Stomach smooth muscle (tissue), 2 donors: ENCODE measurements at regions not wholly inside any gene's neighbourhood (a gene's known extent, or its start where the extent isn't known, plus 50 kb on each side); places are given as distances from the start of the nearest gene placed in this dataset.
"Not testable (repeated sequence)": the region's sequence is repeated elsewhere in the genome, so short reads cannot be mapped to it uniquely, and the experiment has no call there.

ENCODE experiments used
- H3K27ac ChIP-seq: one replicate; pipeline ENCODE4 v1.7.0; 2013; ENCODE audit warnings: mild to moderate bottlenecking, low read length, inconsistent platforms
- H3K27me3 ChIP-seq, 2 donors: one replicate each; pipeline ENCODE4 v1.7.0; 2013; ENCODE audit warnings: low read length in 2 of 2; ENCODE audit not compliant: insufficient read depth in 2 of 2, control insufficient read depth in 1 of 2
- H3K36me3 ChIP-seq, 2 donors: one replicate each; pipeline ENCODE4 v1.7.0; 2013; ENCODE audit warnings: low read length in 2 of 2; ENCODE audit not compliant: control insufficient read depth in 2 of 2, insufficient read depth in 2 of 2
- H3K4me1 ChIP-seq: one replicate; pipeline ENCODE4 v1.7.0; 2013; ENCODE audit warnings: low read length; ENCODE audit not compliant: control insufficient read depth, insufficient read depth
- H3K4me3 ChIP-seq, 2 donors: one replicate each; pipeline ENCODE4 v1.7.0; 2013; ENCODE audit warnings: low read length in 2 of 2
- H3K9ac ChIP-seq, 2 donors: one replicate each; pipeline ENCODE4 v1.7.0; 2013; ENCODE audit warnings: low read length in 2 of 2, mild to moderate bottlenecking in 1 of 2
- H3K9me3 ChIP-seq, 2 donors: one replicate each; pipeline ENCODE4 v1.7.0; 2013; ENCODE audit warnings: low read length in 2 of 2; ENCODE audit not compliant: control insufficient read depth in 2 of 2
- donor health status: healthy.
- donor health status: Pancreatic carcinoma.

DNA sequence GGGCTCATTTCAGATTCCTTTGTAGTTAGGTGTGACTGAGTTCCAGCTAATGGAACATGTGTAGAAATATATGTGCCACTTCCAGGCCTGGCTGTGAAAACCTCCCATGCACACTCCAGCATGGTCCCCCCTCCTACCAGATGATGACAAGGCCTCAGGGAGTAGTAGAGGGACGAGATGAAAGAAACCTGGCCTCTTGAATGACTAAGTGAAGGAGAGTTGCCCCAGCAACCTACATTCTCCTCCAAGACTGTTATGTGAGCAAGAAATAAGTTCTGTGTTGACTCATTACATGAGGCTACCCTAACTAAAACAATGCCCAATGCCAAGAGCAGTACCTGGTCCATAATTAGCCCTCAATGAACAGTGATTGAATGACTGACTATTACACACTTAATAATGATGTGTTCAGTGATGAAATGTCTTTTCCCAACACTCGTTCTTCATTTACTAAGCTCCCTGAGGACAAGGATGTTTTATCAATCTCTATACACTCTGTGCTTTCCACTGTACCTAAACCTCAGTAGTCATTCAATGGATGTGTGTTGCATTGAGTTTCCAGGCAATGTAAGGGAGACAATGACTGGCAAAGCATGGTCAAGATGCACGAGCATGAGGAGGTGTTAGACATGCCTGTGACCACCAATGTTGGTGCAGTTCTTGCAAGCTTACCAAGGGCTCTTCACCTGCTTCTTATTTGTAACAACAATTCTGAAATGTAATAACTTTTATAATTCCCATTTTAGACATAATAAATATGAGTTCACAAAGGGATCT lies 62.0 kb upstream of the BCL6 start:
- Histone ChIP-seq H3K9ac (no peak overlapping the region), H3K4me1 (peaks cover 8% of the 10 kb centered on the region), H3K27ac (no peak overlapping the region), H3K36me3 (no peaks in the 10 kb centered on the region), H3K9me3 (no peaks in the 10 kb centered on the region), H3K4me3 (no peak overlapping the region), H3K27me3 (no peaks in the 10 kb centered on the region)

- no peak overlapping the region for H3K27ac ChIP-seq
Observed at GRCh38 chr3:187808527-187808895, 63.2 kb upstream of the BCL6 start.

DNA sequence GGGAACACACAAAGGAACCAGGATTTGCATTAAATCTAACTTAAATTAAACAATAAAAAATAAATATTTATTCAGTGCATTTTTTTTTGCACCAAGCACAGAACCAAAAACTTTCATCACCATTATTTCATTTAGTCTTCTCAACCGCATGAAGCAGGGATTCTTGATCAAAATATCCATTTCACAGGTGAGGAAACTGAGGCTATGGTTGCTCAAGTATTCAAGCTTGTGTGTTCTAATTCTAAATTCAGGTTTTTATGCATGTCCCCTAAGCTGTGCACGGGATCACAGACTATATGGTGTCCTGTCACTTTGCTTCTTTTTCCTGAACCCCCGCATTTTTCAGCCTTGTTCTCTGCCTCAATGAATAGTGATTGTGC lies 64.3 kb upstream of the BCL6 start:
- Histone ChIP-seq H3K9ac (no peak overlapping the region), H3K4me3 (no peak overlapping the region), H3K4me1 (peaks cover 8% of the 10 kb centered on the region), H3K9me3 (no peaks in the 10 kb centered on the region), H3K27ac (no peak overlapping the region), H3K36me3 (no peaks in the 10 kb centered on the region), H3K27me3 (no peaks in the 10 kb centered on the region)

More at GRCh38 chr3:187808527-187808895, 63.2 kb upstream of the BCL6 start:
- no peaks in the 10 kb centered on the region for H3K9me3 ChIP-seq
- H3K36me3 ChIP-seq = no peaks in the 10 kb centered on the region
- peaks cover 8% of the 10 kb centered on the region for H3K4me1 ChIP-seq
- H3K9ac ChIP-seq = no peak overlapping the region
- no peaks in the 10 kb centered on the region for H3K27me3 ChIP-seq
- H3K4me3 ChIP-seq = no peak overlapping the region

- Histone ChIP-seq H3K27me3 (no peaks in the 10 kb centered on the region), H3K4me3 (no peak overlapping the region), H3K9me3 (no peaks in the 10 kb centered on the region), H3K36me3 (no peaks in the 10 kb centered on the region), H3K27ac (no peak overlapping the region), H3K4me1 (peaks cover 8% of the 10 kb centered on the region), H3K9ac (no peak overlapping the region)
Observed at GRCh38 chr3:187810021-187810446, 64.8 kb upstream of the BCL6 start.

DNA sequence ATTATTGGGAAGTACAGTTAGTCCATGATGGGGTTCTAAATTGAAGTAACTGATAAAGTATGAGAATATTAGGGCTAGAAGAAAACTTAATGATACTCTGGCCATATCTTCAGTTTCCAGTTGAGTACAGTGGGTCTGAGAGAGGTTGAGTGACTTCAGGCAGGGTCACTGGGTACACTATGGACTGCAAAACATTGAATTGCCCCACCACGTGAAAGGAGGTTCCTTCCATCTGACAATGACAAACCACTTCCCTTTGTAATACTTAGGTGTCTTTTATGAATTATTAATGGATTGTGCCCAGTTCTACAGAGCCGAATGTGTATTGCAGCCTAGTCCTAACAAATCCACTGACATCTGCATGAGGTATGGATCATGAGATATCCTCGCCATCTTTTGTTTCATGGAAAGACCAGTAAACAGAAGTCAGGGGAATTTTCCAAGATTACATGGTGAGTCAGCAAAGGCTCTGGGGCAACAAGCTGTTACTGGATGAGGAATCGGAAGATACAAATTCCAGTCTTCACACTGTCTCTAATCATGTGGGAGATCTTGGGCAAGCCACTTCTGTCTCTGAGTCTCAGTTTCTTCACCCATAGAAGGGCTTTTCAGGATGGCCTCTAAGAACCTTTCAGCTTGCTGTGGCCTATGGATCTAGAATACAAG lies 66.5 kb upstream of the BCL6 start:
- no peaks in the 10 kb centered on the region for H3K9me3 ChIP-seq
- no peaks in the 10 kb centered on the region for H3K36me3 ChIP-seq
- H3K27ac ChIP-seq = no peak overlapping the region
- no peaks in the 10 kb centered on the region for H3K27me3 ChIP-seq
- no peak overlapping the region for H3K9ac ChIP-seq
- peaks cover 8% of the 10 kb centered on the region for H3K4me1 ChIP-seq
- H3K4me3 ChIP-seq = no peak overlapping the region

DNA sequence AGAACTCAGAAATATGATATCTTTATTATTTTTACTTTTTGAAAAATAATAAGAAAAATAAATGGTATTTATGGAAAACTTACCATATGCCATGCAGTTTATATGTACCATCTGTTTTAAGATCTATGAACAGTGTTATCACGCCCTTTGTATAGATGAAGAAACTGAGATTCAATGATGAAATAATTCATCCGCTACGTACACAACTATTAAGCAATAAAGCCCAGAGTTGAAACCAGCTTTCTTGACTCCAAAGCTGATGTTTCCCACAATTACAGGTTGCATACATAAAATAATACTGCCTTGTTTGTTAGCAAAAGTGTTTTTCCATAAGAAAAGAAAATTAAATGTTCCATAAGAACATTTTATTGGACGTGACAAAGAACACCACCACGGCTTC lies 67.2 kb upstream of the BCL6 start:
- Histone ChIP-seq H3K36me3 (no peaks in the 10 kb centered on the region), H3K9ac (no peak overlapping the region), H3K4me1 (peaks cover 8% of the 10 kb centered on the region), H3K4me3 (no peak overlapping the region), H3K27ac (no peak overlapping the region), H3K9me3 (no peaks in the 10 kb centered on the region), H3K27me3 (no peaks in the 10 kb centered on the region)

GRCh38 chr3:187813198-187813597 lies 67.9 kb upstream of the BCL6 start:
- Histone ChIP-seq H3K4me3 (no peak overlapping the region), H3K36me3 (no peaks in the 10 kb centered on the region), H3K9ac (no peak overlapping the region), H3K9me3 (no peaks in the 10 kb centered on the region), H3K27ac (no peak overlapping the region), H3K27me3 (no peaks in the 10 kb centered on the region), H3K4me1 (peaks cover 8% of the 10 kb centered on the region)

DNA sequence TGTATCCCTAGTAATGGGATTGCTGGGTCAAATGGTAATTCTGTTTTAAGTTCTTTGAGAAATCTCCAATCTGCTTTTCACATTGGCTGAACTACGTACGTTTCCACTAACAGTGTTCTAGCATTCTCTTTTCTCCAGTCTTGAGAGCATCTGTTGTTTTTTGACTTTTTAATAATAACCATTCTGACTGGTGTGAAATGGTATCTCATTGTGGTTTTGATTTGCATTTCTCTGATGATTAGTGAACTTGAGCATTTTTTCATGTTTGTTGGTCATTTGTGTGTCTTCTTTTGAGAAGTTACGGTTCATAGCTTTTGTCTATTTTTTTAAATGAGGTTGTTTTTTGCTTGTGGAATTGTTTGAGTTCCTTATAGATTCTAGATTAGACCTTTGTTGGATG lies 72.5 kb upstream of the BCL6 start:
- H3K9me3 ChIP-seq, H3K4me3 ChIP-seq, H3K9ac ChIP-seq, H3K4me1 ChIP-seq, H3K27me3 ChIP-seq, H3K36me3 ChIP-seq, H3K27ac ChIP-seq: not testable (repeated sequence)

DNA sequence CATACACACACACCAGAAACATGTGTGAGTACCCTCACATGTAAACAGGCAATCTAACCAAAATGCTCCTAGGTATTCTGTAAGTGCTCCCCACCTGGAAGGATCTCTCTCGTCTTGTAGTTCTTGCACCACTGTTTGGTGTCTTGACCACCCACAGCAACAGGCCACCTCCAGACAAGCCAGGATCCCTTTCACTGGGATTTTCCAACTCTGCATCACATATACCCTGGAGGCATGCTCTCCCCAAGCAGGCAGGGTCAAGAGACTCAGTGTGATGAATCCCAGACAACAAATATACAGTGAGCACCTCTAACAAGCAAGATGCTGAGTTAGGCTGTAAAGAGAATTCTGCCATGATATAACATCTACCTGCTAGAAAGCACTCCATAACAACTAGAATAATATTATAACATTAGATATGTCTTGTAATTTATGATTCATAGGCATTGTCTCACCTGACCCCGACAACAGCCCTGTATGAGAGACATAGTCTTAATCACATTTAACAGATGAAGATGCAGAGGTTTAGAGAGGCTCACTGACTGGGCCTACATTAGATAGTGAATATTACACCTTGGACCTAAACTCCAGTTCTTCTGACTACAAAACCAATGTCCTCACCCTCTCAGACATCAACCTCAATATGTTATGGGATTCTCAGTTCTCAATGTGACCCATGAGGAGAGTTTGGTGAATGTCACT lies 76.5 kb upstream of the BCL6 start:
- no peaks in the 10 kb centered on the region for H3K27me3 ChIP-seq
- no peak overlapping the region for H3K9ac ChIP-seq
- no peak overlapping the region for H3K27ac ChIP-seq
- H3K4me1 ChIP-seq = no peaks in the 10 kb centered on the region
- no peaks in the 10 kb centered on the region for H3K9me3 ChIP-seq
- H3K4me3 ChIP-seq = no peak overlapping the region
- no peaks in the 10 kb centered on the region for H3K36me3 ChIP-seq

- Histone ChIP-seq H3K27me3 (no peaks in the 10 kb centered on the region), H3K27ac (no peak overlapping the region), H3K4me3 (no peak overlapping the region), H3K36me3 (no peaks in the 10 kb centered on the region), H3K9ac (no peak overlapping the region), H3K9me3 (no peaks in the 10 kb centered on the region), H3K4me1 (no peaks in the 10 kb centered on the region)
Observed at GRCh38 chr3:187822402-187822801, 77.1 kb upstream of the BCL6 start.

- no peak overlapping the region for H3K9ac ChIP-seq
- no peaks in the 10 kb centered on the region for H3K36me3 ChIP-seq
- H3K4me3 ChIP-seq = no peak overlapping the region
- no peaks in the 10 kb centered on the region for H3K4me1 ChIP-seq
- no peaks in the 10 kb centered on the region for H3K9me3 ChIP-seq
- no peaks in the 10 kb centered on the region for H3K27me3 ChIP-seq
- H3K27ac ChIP-seq = no peak overlapping the region
Observed at GRCh38 chr3:187823746-187824145, 78.5 kb upstream of the BCL6 start.
